ENCODE measurements at regions not wholly inside any gene's neighbourhood (a gene's known extent, or its start where the extent isn't known, plus 50 kb on each side); places are given as distances from the start of the nearest gene placed in this dataset.

DNA sequence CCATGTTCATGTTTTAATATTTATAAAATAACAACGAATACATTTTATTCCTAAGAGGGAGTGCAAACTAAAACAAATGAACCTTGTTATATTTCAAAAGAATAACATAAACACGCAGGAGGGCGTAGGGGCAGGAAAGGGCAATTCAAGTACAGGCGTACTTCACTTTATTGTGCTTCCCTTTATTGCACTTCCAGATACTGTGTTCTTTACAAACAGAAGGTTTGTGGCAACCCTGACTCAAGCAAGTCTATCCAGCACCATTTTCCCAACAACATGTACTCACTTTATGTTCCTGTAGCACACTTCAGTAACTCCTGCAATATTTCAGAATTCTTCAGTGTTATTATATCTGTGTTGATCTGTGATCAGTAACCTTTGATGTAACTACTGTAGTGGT, 84.6 kb upstream of the PLEKHA5 start:
- no peak for FAIRE-seq
- DNase-seq (ENCODE audit: low spot score) = no peak

DNA sequence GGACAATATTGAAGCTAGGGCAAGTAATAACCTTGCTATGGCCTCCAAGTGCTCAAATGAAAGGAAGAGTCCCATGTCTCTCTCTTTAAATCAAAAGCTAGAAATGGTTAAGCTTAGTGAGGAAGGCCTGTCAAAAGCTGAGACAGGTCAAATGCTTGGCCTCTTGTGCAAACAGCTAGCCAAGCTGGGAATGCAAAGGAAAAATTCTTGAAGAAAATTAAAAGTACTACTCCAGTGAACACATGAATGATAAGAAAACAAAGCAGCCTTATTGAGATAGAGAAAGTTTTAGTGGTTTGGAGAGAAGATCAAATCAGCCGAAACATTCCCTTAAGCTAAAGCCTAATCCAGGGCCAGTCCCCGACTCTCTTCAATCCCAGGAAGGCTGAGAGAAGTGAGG, 84.1 kb upstream of the PLEKHA5 start:
- DNase-seq (ENCODE audit: low spot score) (no peak), FAIRE-seq (no peak)

GRCh38 chr12:19048943-19049342, 80.6 kb upstream of the PLEKHA5 start:
- DNase-seq (ENCODE audit: low spot score) = no peak
- no peak for FAIRE-seq

GRCh38 chr12:19052689-19053088, 76.8 kb upstream of the PLEKHA5 start:
- DNase-seq (ENCODE audit: low spot score) (no peak), FAIRE-seq (no peak)

- no peak for FAIRE-seq
Observed at GRCh38 chr12:19053218-19053617, 76.3 kb upstream of the PLEKHA5 start.

DNA sequence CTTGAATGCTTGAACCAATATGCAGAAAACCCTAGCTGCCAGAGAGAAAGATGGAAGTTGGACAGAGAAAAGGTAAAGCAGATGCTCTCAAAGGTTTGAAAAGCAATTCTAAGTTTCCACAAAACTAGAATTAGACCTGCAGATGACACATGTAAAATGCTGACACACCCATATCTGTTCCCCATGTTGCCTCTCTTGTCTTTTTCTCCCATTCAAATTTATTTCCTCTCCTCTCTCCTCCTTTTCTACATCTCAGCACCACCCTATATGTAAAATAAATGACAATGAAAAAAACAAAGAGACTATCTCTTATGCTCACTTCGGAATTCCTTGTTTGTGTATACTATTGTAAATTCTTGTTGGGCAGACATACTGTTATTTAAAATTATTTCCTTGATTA, 75.5 kb upstream of the PLEKHA5 start:
- no peak for FAIRE-seq

More at GRCh38 chr12:19053218-19053617, 76.3 kb upstream of the PLEKHA5 start:
- no peak for DNase-seq (ENCODE audit: low spot score)

GRCh38 chr12:19055589-19055988, 73.9 kb upstream of the PLEKHA5 start:
- DNase-seq (ENCODE audit: low spot score) (no peak), FAIRE-seq (no peak)

More for the DNA sequence above, 75.5 kb upstream of the PLEKHA5 start:
- DNase-seq (ENCODE audit: low spot score) = no peak

DNA sequence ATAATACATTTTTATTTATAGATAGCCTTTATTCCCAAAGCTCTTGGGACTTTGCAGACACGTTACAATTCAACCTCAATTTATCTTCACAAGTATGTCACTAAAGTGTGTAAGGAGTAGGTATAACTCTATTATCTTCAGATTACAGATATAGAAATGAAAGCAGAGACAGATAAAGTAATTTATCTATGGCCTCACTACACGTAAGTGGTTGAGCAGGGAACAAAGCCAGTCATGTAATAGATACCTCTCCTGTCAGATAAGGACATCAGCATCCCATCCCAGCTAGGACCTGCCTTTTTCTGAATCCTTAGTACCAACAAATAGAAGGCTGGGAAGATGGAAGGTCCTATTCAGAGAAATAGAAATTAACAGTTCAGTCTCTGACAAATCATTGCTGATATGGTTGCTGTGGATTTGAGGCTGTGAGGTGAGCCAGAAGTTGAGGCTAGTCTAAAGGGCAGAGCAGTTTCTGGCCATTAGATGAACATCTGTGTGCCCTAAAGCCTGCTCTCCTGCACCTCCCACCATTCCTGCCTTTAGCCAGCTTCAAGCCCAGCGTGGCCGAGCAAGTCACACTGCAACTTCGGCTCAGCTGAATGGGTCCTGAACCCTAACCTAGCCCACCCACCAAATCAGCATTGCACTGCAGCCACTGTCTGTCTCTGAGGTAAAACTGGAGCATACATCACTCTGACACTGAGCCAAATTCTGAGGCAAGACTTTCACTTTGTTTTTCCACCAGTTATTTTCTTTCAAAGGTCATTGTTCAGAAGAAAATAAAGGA, 71.1 kb upstream of the PLEKHA5 start:
- FAIRE-seq (no peak), DNase-seq (ENCODE audit: low spot score) (no peak)

DNA sequence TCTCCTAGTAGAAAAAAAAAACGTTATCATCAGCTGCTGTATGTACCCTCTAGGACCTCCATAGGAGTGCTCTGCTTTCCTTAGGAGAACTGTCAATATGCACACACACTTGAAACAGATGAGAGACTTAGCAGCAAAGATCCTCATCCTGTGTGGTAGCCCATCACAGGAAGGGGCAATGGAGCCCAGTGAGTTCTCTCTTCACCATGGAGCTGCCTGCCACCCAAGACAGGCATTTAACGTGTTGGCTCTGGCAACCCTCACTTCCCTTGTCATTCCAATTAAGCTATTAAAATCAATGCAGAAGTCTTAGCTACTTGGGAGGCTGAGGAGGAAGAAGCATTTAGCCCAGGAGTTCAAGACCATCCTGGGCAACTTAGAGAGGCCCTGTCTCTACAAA, 64.8 kb upstream of the PLEKHA5 start:
- FAIRE-seq (no peak), DNase-seq (ENCODE audit: low spot score) (no peak)

DNA sequence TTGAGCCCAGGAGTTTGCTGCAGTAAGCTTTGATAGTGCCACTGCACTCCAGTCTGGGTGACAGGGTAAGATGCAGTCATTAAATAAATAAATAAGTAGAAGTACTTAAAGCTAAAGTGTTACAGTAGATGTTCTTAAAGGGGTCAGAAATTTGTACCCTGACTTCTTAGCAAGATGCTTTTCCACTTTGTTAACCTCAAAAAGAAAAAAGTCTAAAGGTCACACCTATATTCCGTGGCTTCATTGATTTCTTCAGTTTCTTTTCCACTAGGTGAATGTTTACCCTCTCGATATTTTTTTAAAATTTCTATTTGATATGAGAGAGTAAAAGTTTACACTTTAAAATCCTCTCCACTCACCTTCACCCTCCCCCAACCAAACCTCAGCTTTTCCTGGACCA, 64.3 kb upstream of the PLEKHA5 start:
- DNase-seq (ENCODE audit: low spot score) (no peak), FAIRE-seq (no peak)

DNA sequence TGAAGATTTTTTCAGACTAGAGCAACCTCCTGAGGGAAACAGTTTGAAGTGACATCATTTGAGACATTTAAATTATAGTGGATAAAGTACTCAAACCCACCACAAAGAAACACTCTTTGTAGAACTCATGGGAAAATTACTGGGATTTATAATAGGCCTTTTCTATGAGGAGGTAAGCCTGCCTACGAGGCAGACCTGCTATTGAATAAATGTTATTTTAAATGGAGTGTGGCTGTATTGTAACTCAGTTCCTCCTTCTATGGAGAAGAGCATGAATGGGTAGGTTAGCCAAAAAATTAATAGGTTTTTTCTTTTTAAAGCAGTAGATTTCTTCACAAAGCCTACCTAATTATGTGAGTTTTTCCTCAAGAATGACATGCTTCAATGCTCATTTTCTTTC, 63.7 kb upstream of the PLEKHA5 start:
- FAIRE-seq = no peak
- no peak for DNase-seq (ENCODE audit: low spot score)

GRCh38 chr12:19066475-19067001, 63.0 kb upstream of the PLEKHA5 start:
- no peak for FAIRE-seq
- no peak for DNase-seq (ENCODE audit: low spot score)

DNA sequence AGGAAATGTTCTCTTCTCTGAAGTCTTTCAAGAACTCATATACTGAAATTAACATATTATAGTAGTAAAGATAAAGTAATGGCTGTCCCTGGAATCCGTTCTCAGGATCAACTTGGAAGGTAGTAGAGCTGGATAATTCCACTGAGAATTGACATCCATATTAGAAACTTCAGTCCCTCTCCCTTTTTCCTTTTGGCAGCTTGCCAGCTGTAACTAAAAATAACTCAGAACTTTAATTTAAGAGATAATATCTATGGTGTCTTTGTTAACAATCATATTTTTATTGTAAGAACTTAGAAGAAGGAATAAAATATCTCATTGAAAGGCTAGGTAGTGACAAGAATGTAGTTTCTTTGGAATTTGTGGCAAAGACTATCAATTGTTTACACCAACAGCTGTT, 61.4 kb upstream of the PLEKHA5 start:
- FAIRE-seq (no peak), DNase-seq (ENCODE audit: low spot score) (no peak)

DNA sequence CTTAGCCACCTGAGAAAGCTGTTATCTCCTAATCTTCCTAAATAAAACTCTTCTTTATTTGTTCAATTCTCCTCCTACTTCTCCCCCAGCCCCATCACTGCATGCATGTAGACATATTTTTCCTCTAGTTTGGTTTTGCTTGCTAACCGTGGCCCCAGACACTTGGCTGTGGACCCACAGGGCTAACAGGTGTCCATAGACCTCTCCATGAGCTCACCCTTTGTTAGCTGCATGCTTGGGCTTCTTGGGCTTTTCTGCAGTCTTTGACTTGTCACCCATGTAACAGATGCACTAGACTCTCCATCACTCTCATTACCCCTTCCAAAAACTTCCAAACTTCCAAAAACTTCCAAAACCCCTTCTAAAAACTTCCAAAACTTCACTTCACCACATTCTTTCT, 59.2 kb upstream of the PLEKHA5 start:
- no peak for DNase-seq (ENCODE audit: low spot score)
- FAIRE-seq = no peak

DNA sequence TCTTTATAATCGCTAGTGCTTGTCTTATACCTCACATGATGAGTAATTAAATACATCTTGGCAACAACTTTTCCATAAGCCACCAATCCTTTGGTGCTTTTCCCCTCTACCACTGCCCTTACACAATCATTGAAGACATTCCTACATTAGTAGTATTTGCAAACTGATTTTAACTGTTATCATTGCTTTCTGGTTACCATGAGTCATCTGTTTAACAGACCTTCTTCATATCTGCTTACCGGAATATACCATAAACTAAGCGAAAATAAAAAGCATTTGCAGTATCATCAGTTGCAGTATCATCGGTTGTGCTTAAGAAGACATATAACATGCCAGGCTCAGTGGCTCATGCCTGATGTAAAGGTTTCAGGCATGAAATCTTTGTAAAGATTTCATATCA, 54.8 kb upstream of the PLEKHA5 start:
- no peak for FAIRE-seq
- DNase-seq (ENCODE audit: low spot score) = no peak

DNA sequence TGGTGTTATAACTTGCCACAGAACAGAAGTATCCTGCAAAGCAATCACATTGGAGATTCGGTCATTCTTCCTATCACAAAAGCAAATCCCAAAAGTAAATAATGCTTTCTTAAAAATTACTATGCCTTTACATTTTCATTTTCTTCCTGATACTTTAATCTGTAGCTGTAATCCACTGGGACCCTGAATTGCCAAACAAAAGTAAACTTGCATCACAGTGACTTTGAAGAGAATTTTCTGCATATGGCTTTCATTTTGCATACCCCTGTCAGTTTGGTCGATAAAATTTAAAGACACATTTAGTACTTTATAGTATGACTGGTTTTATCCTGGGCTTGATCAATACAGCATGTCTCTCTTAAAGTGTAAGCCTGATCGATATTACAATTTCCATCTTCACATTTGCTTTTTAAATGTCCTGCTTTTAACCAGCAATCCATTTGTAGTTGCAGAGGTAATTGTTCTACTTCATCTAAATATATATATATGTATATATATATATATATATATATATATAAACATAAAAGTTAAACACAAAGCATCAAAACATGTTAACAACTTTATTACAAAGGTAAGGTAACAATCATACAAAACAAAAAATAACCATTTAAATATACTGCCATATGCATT, 53.7 kb upstream of the PLEKHA5 start:
- no peak for FAIRE-seq
- DNase-seq (ENCODE audit: low spot score) = no peak
